Skin epidermis (tissue), 12 donors: ENCODE measurements at regions not wholly inside any gene's neighbourhood (a gene's known extent, or its start where the extent isn't known, plus 50 kb on each side); places are given as distances from the start of the nearest gene placed in this dataset.

Experiments used
- H3K27ac ChIP-seq, 21 experiments: fragments of 200-600 bp; sonication (generic) in 11 of 21; one replicate each; pipeline ENCODE4 v1.5.0; 2020; ENCODE audit warnings: mild to moderate bottlenecking in 3 of 21, inconsistent platforms in 2 of 21, moderate library complexity in 2 of 21
- H3K4me3 ChIP-seq, 7 experiments: fragments of 200-600 bp; sonication (generic) in 2 of 7; one replicate each; pipeline ENCODE4 v1.5.0; 2020; ENCODE audit warnings: inconsistent platforms in 2 of 7, mild to moderate bottlenecking in 2 of 7, moderate library complexity in 1 of 7

GRCh38 chr1:25045480-25046193 is 115.6 kb upstream of the RUNX3 start:
- Histone ChIP-seq H3K4me3 (no peak overlapping the region), H3K27ac (no peak overlapping the region)

- Histone ChIP-seq H3K27ac (no peak overlapping the region), H3K4me3 (no peak overlapping the region)
Measured at GRCh38 chr1:25043228-25043580, 113.1 kb upstream of the RUNX3 start.

- no peak overlapping the region for H3K4me3 ChIP-seq
Measured at GRCh38 chr1:25042331-25043227, 112.5 kb upstream of the RUNX3 start.

GRCh38 chr1:25041916-25042315 is 111.8 kb upstream of the RUNX3 start:
- no peak overlapping the region for H3K27ac ChIP-seq
- H3K4me3 ChIP-seq: no peak overlapping the region

More at GRCh38 chr1:25042331-25043227, 112.5 kb upstream of the RUNX3 start:
- H3K27ac ChIP-seq: peak overlapping the region in 1 of 21 experiments; percentile 12

GRCh38 chr1:25040122-25040685 is 110.1 kb upstream of the RUNX3 start:
- H3K27ac ChIP-seq: no peak overlapping the region
- no peak overlapping the region for H3K4me3 ChIP-seq

- Histone ChIP-seq H3K27ac (no peak overlapping the region), H3K4me3 (no peak overlapping the region)
Measured at GRCh38 chr1:25039229-25039628, 109.2 kb upstream of the RUNX3 start.

GRCh38 chr1:25038699-25039098 is 108.6 kb upstream of the RUNX3 start:
- H3K4me3 ChIP-seq: no peak overlapping the region
- H3K27ac ChIP-seq: no peak overlapping the region

GRCh38 chr1:25037174-25038074 is 107.3 kb upstream of the RUNX3 start:
- H3K27ac ChIP-seq: no peak overlapping the region
- H3K4me3 ChIP-seq: no peak overlapping the region

- H3K4me3 ChIP-seq: no peak overlapping the region
Measured at GRCh38 chr1:25036117-25036546, 106.1 kb upstream of the RUNX3 start.

GRCh38 chr1:25035523-25036116 is 105.5 kb upstream of the RUNX3 start:
- Histone ChIP-seq H3K4me3 (no peak overlapping the region), H3K27ac (no peak overlapping the region)

More at GRCh38 chr1:25036117-25036546, 106.1 kb upstream of the RUNX3 start:
- H3K27ac ChIP-seq: no peak overlapping the region

GRCh38 chr1:25034736-25035522 is 104.9 kb upstream of the RUNX3 start:
- H3K27ac ChIP-seq: peak overlapping the region in 9 of 21 experiments; percentile 10 to 76 (median 42)
- no peak overlapping the region for H3K4me3 ChIP-seq

- Histone ChIP-seq H3K4me3 (no peak overlapping the region), H3K27ac (peak overlapping the region in 10 of 21 experiments; percentile 33 to 76 (median 45))
Measured at GRCh38 chr1:25033828-25034705, 104.0 kb upstream of the RUNX3 start.

- peak overlapping the region in 10 of 21 experiments; percentile 4 to 76 (median 45) for H3K27ac ChIP-seq
Measured at GRCh38 chr1:25033030-25033827, 103.2 kb upstream of the RUNX3 start.

GRCh38 chr1:25031966-25032667 is 102.0 kb upstream of the RUNX3 start:
- Histone ChIP-seq H3K4me3 (no peak overlapping the region), H3K27ac (peak overlapping the region in 8 of 21 experiments; percentile 16 to 76 (median 52))

More at GRCh38 chr1:25033030-25033827, 103.2 kb upstream of the RUNX3 start:
- H3K4me3 ChIP-seq: no peak overlapping the region

GRCh38 chr1:25031601-25031965 is 101.5 kb upstream of the RUNX3 start:
- peak overlapping the region in 8 of 21 experiments; percentile 16 to 76 (median 34) for H3K27ac ChIP-seq
- no peak overlapping the region for H3K4me3 ChIP-seq
